ENCODE measurements at regions not wholly inside any gene's neighbourhood (a gene's known extent, or its start where the extent isn't known, plus 50 kb on each side); places are given as distances from the start of the nearest gene placed in this dataset.

GRCh38 chr14:44812672-44813071, 149.1 kb downstream of the KLHL28 start:
- H3K36me3 Mint-ChIP-seq (ENCODE audit: low read depth) = no peaks in the 10 kb centered on the region
- no peak overlapping the region for H3K4me3 Mint-ChIP-seq
- H3K27me3 Mint-ChIP-seq (ENCODE audit: low read depth) = no peaks in the 10 kb centered on the region
- H3K27ac Mint-ChIP-seq = no peak overlapping the region
- no peaks in the 10 kb centered on the region for H3K9me3 Mint-ChIP-seq
- no peaks in the 10 kb centered on the region for H3K4me1 Mint-ChIP-seq (ENCODE audit: low read depth)

DNA sequence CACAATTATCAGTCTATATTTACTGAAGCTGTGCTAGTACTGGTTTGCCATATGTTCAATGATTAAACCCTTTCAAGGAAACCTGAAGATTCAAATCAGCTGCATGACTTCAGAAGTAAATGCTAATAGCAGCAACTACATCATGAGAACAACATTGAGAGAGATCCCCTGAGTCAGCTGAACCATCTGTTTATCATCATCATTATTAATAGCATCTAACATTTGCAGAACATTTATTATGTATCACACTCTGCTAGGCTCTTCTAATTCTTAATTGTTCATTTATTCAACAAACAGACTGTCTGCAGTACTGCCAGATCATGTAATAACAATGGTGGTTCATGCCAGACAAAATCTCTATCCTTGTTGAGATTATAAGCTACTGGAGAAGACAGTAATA, 157.4 kb downstream of the KLHL28 start:
- Mint-ChIP-seq H3K4me3 (no peak overlapping the region), H3K27ac (no peak overlapping the region), H3K9me3 (no peaks in the 10 kb centered on the region), H3K36me3 (ENCODE audit: low read depth) (no peaks in the 10 kb centered on the region), H3K4me1 (ENCODE audit: low read depth) (no peaks in the 10 kb centered on the region), H3K27me3 (ENCODE audit: low read depth) (no peaks in the 10 kb centered on the region)

DNA sequence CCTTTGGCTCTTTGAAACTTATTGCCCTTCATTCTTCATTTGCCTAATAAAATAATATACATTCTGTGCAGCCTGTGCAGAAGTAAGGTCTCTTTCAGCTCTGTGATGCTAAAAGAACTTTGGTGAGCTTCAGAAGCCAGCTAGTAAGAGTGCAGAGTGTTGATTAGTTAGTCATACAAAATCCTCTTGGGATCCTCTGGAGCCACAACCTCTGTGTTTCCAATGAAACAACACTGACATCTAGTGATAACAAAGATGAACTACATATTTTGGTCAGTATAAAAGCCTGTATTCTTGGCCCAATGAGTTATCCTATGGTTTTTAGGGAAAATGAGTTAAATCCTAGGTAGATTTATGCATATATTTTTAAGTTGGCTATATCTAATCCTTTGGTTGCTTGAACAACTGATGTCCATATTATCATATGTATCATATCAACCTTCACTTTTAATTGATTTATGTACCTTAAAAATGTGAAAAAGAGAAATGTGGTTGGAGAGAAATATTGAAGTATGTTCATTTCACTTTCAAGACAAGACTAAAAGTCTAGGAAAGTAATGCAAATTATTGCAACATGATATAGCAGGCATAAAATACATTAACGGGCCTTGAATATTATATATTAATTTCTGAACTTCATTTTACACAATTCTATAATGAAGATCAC, 158.4 kb downstream of the KLHL28 start:
- Mint-ChIP-seq H3K4me3 (no peak overlapping the region), H3K4me1 (ENCODE audit: low read depth) (no peaks in the 10 kb centered on the region), H3K36me3 (ENCODE audit: low read depth) (no peaks in the 10 kb centered on the region), H3K27me3 (ENCODE audit: low read depth) (no peaks in the 10 kb centered on the region), H3K27ac (no peak overlapping the region), H3K9me3 (no peaks in the 10 kb centered on the region)

DNA sequence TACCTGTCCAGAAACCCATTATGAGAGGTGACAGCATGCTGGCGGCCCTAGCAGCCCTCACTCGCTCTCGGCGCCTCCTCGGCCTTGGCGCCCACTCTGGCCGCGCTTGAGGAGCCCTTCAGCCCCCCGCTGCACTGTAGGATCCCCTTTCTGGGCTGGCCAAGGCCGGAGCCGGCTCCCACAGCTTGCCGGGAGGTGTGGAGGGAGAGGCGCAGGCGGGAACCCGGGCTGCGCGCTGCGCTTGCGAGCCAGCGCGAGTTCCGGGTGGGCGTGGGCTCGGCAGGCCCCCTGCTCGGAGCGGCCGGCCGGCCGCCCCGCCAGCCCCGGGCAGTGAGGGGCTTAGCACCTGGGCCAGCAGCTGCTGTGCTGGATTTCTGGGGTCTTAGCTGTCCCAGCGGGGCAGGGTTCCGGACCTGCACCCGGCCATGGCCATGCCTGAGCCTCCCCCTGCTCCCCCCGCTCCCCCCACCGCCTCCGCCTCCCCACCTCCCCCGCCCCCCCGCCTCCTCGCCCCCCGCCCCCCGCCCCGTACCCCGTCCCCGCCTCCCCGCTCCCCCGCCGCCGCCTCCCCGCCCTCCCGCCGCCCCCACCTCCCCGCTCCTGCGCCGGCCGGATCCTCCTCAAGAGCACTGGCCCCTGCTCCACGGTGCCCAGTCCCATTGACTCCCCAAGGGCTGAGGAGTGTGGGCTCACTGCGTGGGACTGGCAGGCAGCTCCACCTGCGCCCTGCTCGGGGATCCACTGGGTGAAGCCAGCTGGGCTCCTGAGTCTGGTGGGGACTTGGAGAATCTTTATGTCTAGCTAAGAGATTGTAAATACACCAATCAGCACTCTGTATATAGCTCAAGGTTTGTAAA, 163.1 kb downstream of the KLHL28 start:
- H3K4me3 Mint-ChIP-seq = no peak overlapping the region
- no peaks in the 10 kb centered on the region for H3K9me3 Mint-ChIP-seq
- no peaks in the 10 kb centered on the region for H3K36me3 Mint-ChIP-seq (ENCODE audit: low read depth)
- no peak overlapping the region for H3K27ac Mint-ChIP-seq
- no peaks in the 10 kb centered on the region for H3K4me1 Mint-ChIP-seq (ENCODE audit: low read depth)
- H3K27me3 Mint-ChIP-seq (ENCODE audit: low read depth) = no peaks in the 10 kb centered on the region

GRCh38 chr14:44795725-44796124, 166.0 kb downstream of the KLHL28 start:
- Mint-ChIP-seq H3K27ac (no peak overlapping the region), H3K27me3 (ENCODE audit: low read depth) (no peaks in the 10 kb centered on the region), H3K4me3 (no peak overlapping the region), H3K9me3 (no peaks in the 10 kb centered on the region), H3K4me1 (ENCODE audit: low read depth) (no peaks in the 10 kb centered on the region), H3K36me3 (ENCODE audit: low read depth) (no peaks in the 10 kb centered on the region)

GRCh38 chr14:44791730-44792129, 170.0 kb downstream of the KLHL28 start:
- Mint-ChIP-seq H3K36me3 (ENCODE audit: low read depth) (no peaks in the 10 kb centered on the region), H3K4me1 (ENCODE audit: low read depth) (no peaks in the 10 kb centered on the region), H3K9me3 (no peaks in the 10 kb centered on the region), H3K27ac (no peak overlapping the region), H3K27me3 (ENCODE audit: low read depth) (peaks cover 3% of the 10 kb centered on the region), H3K4me3 (no peak overlapping the region)

DNA sequence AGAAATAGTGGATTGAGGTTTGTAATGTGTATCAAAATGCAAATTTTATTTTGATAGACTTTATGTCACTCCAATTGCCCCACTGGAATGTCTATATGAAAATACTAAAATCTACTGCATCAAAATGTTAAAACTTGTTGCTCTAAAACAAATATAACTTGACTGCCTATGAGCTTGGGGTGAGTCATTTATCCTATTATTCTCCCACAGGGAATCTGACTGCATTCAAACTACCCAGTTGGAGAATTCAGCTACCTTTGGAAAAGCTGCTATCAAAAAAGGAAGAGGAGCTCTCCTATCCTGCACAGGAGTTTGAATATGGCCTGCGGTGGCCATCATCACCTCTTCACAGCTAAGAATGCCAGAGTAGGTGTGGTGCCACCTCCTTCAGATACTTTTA, 173.1 kb downstream of the KLHL28 start:
- Mint-ChIP-seq H3K36me3 (ENCODE audit: low read depth) (no peaks in the 10 kb centered on the region), H3K27me3 (ENCODE audit: low read depth) (peaks cover 3% of the 10 kb centered on the region), H3K4me1 (ENCODE audit: low read depth) (no peaks in the 10 kb centered on the region), H3K9me3 (no peaks in the 10 kb centered on the region), H3K27ac (no peak overlapping the region), H3K4me3 (no peak overlapping the region)

DNA sequence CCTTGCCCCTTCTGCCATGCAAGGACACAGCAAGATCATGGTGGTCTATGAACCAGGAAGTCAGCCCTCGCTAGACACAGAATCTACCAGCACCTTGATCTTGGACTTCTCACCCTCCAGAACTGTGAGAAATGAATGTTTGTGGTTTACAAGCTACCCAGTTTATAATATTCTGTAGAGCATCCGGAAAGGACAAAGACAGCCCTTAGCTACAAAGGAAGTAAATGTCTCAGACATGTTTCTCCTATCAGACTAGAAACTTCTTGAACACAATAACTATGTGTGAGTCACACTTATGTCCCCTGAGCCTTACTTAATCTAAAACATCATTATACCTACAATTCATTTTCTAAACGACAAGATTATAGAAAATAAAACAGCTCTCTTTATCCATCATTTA, 176.7 kb downstream of the KLHL28 start:
- H3K4me1 Mint-ChIP-seq (ENCODE audit: low read depth) = no peaks in the 10 kb centered on the region
- no peak overlapping the region for H3K4me3 Mint-ChIP-seq
- no peaks in the 10 kb centered on the region for H3K36me3 Mint-ChIP-seq (ENCODE audit: low read depth)
- H3K9me3 Mint-ChIP-seq = no peaks in the 10 kb centered on the region
- peaks cover 3% of the 10 kb centered on the region for H3K27me3 Mint-ChIP-seq (ENCODE audit: low read depth)
- no peak overlapping the region for H3K27ac Mint-ChIP-seq

- Mint-ChIP-seq H3K4me1 (ENCODE audit: low read depth) (no peaks in the 10 kb centered on the region), H3K9me3 (no peaks in the 10 kb centered on the region), H3K36me3 (ENCODE audit: low read depth) (no peaks in the 10 kb centered on the region), H3K27me3 (ENCODE audit: low read depth) (no peaks in the 10 kb centered on the region), H3K27ac (no peak overlapping the region), H3K4me3 (no peak overlapping the region)
Measured at GRCh38 chr14:44783901-44784300, 177.8 kb downstream of the KLHL28 start.

DNA sequence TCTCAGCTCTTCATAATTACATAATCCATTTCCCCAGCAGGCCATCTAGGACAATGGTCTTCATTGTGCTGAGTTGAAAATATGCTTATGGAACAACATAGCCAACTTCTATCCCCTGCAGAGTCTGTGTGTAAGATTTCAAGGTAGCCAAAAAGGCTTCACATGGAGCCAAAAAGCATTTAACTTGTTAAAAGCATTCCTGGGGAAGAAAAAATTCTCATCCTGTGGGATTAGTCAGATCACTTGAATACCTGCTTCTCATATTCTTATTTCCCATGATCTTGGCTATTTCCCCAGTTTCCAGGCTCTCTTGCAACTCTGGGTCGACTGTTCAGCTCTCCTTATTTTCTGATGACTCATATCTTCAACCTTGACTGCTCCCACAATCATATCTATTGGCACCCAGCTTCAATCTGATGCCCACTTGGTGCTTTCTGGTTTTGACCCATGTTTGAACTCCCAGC, 178.9 kb downstream of the KLHL28 start:
- Mint-ChIP-seq H3K36me3 (ENCODE audit: low read depth) (no peaks in the 10 kb centered on the region), H3K4me1 (ENCODE audit: low read depth) (no peaks in the 10 kb centered on the region)

GRCh38 chr14:44780989-44781388, 180.8 kb downstream of the KLHL28 start:
- Mint-ChIP-seq H3K27me3 (ENCODE audit: low read depth) (no peaks in the 10 kb centered on the region), H3K27ac (no peak overlapping the region), H3K4me3 (no peak overlapping the region), H3K4me1 (ENCODE audit: low read depth) (no peaks in the 10 kb centered on the region), H3K9me3 (no peaks in the 10 kb centered on the region), H3K36me3 (ENCODE audit: low read depth) (no peaks in the 10 kb centered on the region)

More for the DNA sequence above, 178.9 kb downstream of the KLHL28 start:
- no peak overlapping the region for H3K4me3 Mint-ChIP-seq
- H3K27ac Mint-ChIP-seq = no peak overlapping the region
- H3K27me3 Mint-ChIP-seq (ENCODE audit: low read depth) = no peaks in the 10 kb centered on the region
- H3K9me3 Mint-ChIP-seq = no peaks in the 10 kb centered on the region

DNA sequence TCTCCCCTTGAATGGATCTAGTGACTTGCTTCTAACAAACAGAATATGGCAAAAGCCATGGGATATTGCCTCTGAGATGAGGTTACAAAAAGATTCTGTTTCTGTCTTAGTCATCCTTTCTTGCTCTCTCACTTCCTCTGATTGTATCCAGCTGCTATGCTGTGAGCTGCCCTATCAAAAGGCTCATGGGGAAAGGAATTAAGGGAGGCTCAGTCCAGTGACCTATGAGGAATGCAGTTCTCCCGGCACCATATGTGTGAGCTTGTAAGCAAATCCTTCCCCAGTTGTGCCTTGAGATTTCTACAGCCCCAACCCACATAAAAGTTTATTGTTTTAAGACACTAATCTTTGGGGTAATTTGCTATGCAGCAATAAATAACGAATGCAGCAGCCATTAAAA, 183.1 kb downstream of the KLHL28 start:
- Mint-ChIP-seq H3K4me3 (no peak overlapping the region), H3K27ac (no peak overlapping the region), H3K36me3 (ENCODE audit: low read depth) (no peaks in the 10 kb centered on the region), H3K9me3 (no peaks in the 10 kb centered on the region), H3K4me1 (ENCODE audit: low read depth) (no peaks in the 10 kb centered on the region), H3K27me3 (ENCODE audit: low read depth) (no peaks in the 10 kb centered on the region)

DNA sequence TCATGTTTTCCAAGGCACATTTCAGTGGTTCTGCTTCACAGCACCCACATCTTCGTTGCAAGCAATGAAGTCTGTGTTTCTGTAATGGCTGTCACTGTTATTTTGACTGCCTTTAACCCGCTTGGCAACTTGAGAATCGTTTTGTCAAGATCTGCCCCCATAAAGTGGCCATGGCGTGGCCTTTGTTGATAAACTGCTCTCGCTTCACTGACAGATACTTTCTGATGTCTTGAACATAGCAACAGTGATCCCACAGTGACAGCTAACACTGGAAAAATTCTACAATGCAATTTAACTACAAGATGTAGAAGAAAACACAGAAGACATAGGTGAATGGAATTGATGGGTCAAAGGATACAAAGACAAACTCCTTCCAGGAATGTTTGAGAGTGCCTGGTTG, 184.2 kb downstream of the KLHL28 start:
- Mint-ChIP-seq H3K27me3 (ENCODE audit: low read depth) (no peaks in the 10 kb centered on the region), H3K36me3 (ENCODE audit: low read depth) (no peaks in the 10 kb centered on the region), H3K9me3 (no peaks in the 10 kb centered on the region), H3K4me3 (no peak overlapping the region), H3K27ac (no peak overlapping the region), H3K4me1 (ENCODE audit: low read depth) (no peaks in the 10 kb centered on the region)

GRCh38 chr14:44775248-44775647, 186.5 kb downstream of the KLHL28 start:
- H3K9me3 Mint-ChIP-seq = no peaks in the 10 kb centered on the region
- no peak overlapping the region for H3K4me3 Mint-ChIP-seq
- H3K36me3 Mint-ChIP-seq (ENCODE audit: low read depth) = no peaks in the 10 kb centered on the region
- H3K27me3 Mint-ChIP-seq (ENCODE audit: low read depth) = no peaks in the 10 kb centered on the region
- H3K4me1 Mint-ChIP-seq (ENCODE audit: low read depth) = no peaks in the 10 kb centered on the region
- no peak overlapping the region for H3K27ac Mint-ChIP-seq

- Mint-ChIP-seq H3K27ac (no peak overlapping the region), H3K36me3 (ENCODE audit: low read depth) (no peaks in the 10 kb centered on the region), H3K27me3 (ENCODE audit: low read depth) (no peaks in the 10 kb centered on the region), H3K9me3 (no peaks in the 10 kb centered on the region), H3K4me3 (no peak overlapping the region), H3K4me1 (ENCODE audit: low read depth) (no peaks in the 10 kb centered on the region)
Measured at GRCh38 chr14:44774396-44774795, 187.4 kb downstream of the KLHL28 start.
